Neural progenitor cell (in vitro differentiated cells): ENCODE measurements at regions not wholly inside any gene's neighbourhood (a gene's known extent, or its start where the extent isn't known, plus 50 kb on each side); places are given as distances from the start of the nearest gene placed in this dataset.

Experiments used
- DNase-seq: peaks from one replicate; pipeline ENCODE4 v3.0.0-alpha.2; 2016; ENCODE audit warnings: low spot score
- H2AFZ ChIP-seq: fragments of 200-600 bp; sonication (generic); replicated peaks from 2 replicates; pipeline ENCODE4 v1.6.1; 2016; ENCODE audit warnings: antibody characterized with exemption
- H3F3A ChIP-seq: fragments of 200-600 bp; sonication (generic); 2 replicates; pipeline ENCODE4 v1.6.1; 2016; ENCODE audit warnings: antibody characterized with exemption, low read depth
- H3K27ac ChIP-seq: fragments of 200-600 bp; sonication (generic); 2 replicates; pipeline ENCODE4 v1.5.1; 2016; ENCODE audit warnings: mild to moderate bottlenecking
- H3K27me3 ChIP-seq: fragments of 200-600 bp; sonication (generic); 2 replicates; pipeline ENCODE4 v1.6.1; 2016; ENCODE audit warnings: mild to moderate bottlenecking, moderate library complexity
- H3K36me3 ChIP-seq: fragments of 200-600 bp; sonication (generic); 2 replicates; pipeline ENCODE4 v1.5.1; 2016
- H3K4me1 ChIP-seq: fragments of 200-600 bp; sonication (generic); 2 replicates; pipeline ENCODE4 v1.6.1; 2016; ENCODE audit warnings: mixed run types
- H3K4me2 ChIP-seq: fragments of 200-600 bp; sonication (generic); 2 replicates; pipeline ENCODE4 v1.6.1; 2016
- H3K4me3 ChIP-seq: fragments of 200-600 bp; sonication (generic); 2 replicates; pipeline ENCODE4 v1.5.1; 2016
- H3K79me2 ChIP-seq: fragments of 200-600 bp; sonication (generic); 2 replicates; pipeline ENCODE4 v1.6.1; 2016; ENCODE audit warnings: low read depth
- H3K9ac ChIP-seq: fragments of 200-600 bp; sonication (generic); 2 replicates; pipeline ENCODE4 v1.6.1; 2016
- H3K9me3 ChIP-seq: fragments of 200-600 bp; sonication (generic); 2 replicates; pipeline ENCODE4 v1.5.1; 2016; ENCODE audit warnings: low read depth
- H4K20me1 ChIP-seq: fragments of 200-600 bp; sonication (generic); 2 replicates; pipeline ENCODE4 v1.6.1; 2016; ENCODE audit warnings: low read depth
- H3K27ac Mint-ChIP-seq: 3 replicates; pipeline ENCODE4 v1.8.0; 2021; ENCODE audit warnings: mixed read lengths
- H3K27me3 Mint-ChIP-seq: 2 replicates; pipeline ENCODE4 v1.8.0; 2022; ENCODE audit warnings: low read depth, mild to moderate bottlenecking, inconsistent platforms, moderate library complexity, mixed read lengths; ENCODE audit not compliant: insufficient read depth
- H3K36me3 Mint-ChIP-seq: 3 replicates; pipeline ENCODE4 v1.8.0; 2021; ENCODE audit warnings: mixed read lengths
- H3K4me1 Mint-ChIP-seq: 3 replicates; pipeline ENCODE4 v1.8.0; 2021; ENCODE audit warnings: mixed read lengths
- H3K4me3 Mint-ChIP-seq: 3 replicates; pipeline ENCODE4 v1.8.0; 2021; ENCODE audit warnings: mild to moderate bottlenecking, moderate library complexity, mixed read lengths
- H3K9me3 Mint-ChIP-seq: 3 replicates; pipeline ENCODE4 v1.8.0; 2020; ENCODE audit warnings: mixed read lengths
- CTCF ChIP-seq: fragments of 200-600 bp; sonication (generic); IDR thresholded peaks from 2 replicates; pipeline ENCODE4 v1.5.1; 2017; ENCODE audit warnings: antibody characterized with exemption, mild to moderate bottlenecking
- EZH2 ChIP-seq: fragments of 200-600 bp; sonication (generic); IDR thresholded peaks from 2 replicates; pipeline ENCODE4 v1.6.1; 2017; ENCODE audit warnings: antibody characterized with exemption, mild to moderate bottlenecking, moderate library complexity
- EZH2phosphoT487 ChIP-seq: fragments of 200-600 bp; sonication (generic); IDR thresholded peaks from 2 replicates; pipeline ENCODE4 v1.6.1; 2017; ENCODE audit warnings: antibody characterized with exemption

DNA sequence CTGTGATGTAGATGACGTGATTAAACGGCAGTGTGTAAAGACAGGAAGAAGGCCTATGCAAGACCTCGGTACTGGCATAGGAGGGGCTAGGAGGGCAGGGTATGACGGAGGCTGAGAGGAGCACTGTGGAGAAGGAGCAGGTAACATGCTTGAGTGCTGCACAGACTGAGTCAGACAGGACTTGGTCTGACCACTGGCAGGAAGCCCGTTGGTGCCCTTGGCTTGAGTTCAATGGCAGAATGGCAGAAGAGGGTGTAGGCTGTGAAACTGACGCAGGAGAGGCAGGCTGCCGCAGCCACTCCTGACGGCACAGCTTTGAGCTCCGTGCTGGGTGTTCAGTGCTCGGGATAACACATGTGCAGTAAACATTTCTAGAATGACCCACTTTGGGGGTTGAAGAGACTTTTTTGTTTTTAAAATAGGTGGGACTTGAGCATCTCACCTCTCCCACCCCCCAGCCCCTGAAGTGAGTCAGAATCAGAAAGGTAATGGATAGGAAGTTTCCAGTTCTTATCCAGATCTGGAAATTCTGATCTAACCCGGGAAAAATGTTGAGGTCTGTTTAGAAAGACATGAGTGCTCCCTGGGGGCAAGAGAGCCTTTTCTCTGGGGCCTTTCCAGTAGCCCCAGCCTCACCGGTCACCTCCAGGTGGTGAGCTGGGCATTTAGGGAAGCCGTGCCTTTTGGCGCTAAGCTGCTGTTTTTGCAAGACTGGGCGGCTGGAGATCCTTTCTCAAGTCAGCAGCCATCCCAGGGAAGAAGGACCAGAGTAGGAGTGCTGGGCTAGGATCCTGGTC, 126.4 kb downstream of the RPLP1 start:
- Histone ChIP-seq H3F3A (no peaks in the 10 kb centered on the region), H3K4me3 (no peak overlapping the region), H3K9ac (no peak overlapping the region), H3K36me3 (no peaks in the 10 kb centered on the region), H3K27me3 (no peaks in the 10 kb centered on the region), H3K4me2 (no peak overlapping the region), H4K20me1 (no peaks in the 10 kb centered on the region), H2AFZ (no peak overlapping the region), H3K9me3 (no peaks in the 10 kb centered on the region), H3K4me1 (peaks cover 12% of the 10 kb centered on the region), H3K27ac (no peak overlapping the region), H3K79me2 (no peaks in the 10 kb centered on the region)
- Mint-ChIP-seq H3K36me3 (no peaks in the 10 kb centered on the region), H3K4me1 (peaks cover 44% of the 10 kb centered on the region), H3K27ac (no peak overlapping the region), H3K4me3 (no peak overlapping the region), H3K9me3 (peaks cover 2% of the 10 kb centered on the region), H3K27me3 (peaks cover 8% of the 10 kb centered on the region)
- no peak for DNase-seq
- TF ChIP-seq CTCF = no peak
- no peak for TF ChIP-seq EZH2
- no peak for TF ChIP-seq EZH2phosphoT487

GRCh38 chr15:69579950-69580618, 127.5 kb downstream of the RPLP1 start:
- peaks cover 6% of the 10 kb centered on the region for H3K27me3 Mint-ChIP-seq
- H3K27me3 ChIP-seq = no peaks in the 10 kb centered on the region
- peaks cover 2% of the 10 kb centered on the region for H3K9me3 Mint-ChIP-seq
- H3K36me3 Mint-ChIP-seq = no peaks in the 10 kb centered on the region
- H3K27ac Mint-ChIP-seq = peak overlapping the region; percentile 50
- H3K4me3 ChIP-seq = no peak overlapping the region
- H3K79me2 ChIP-seq = no peaks in the 10 kb centered on the region
- peaks cover 12% of the 10 kb centered on the region for H3K4me1 ChIP-seq
- H3K4me3 Mint-ChIP-seq = peak overlapping the region; percentile 34
- no peaks in the 10 kb centered on the region for H3K9me3 ChIP-seq
- H4K20me1 ChIP-seq = no peaks in the 10 kb centered on the region
- DNase-seq = peak; percentile 23
- H3K9ac ChIP-seq = no peak overlapping the region
- no peak overlapping the region for H2AFZ ChIP-seq
- H3F3A ChIP-seq = no peaks in the 10 kb centered on the region
- no peak overlapping the region for H3K27ac ChIP-seq
- H3K36me3 ChIP-seq = no peaks in the 10 kb centered on the region
- TF ChIP-seq EZH2phosphoT487 (no peak), EZH2 (no peak), CTCF (no peak)
- peaks cover 39% of the 10 kb centered on the region for H3K4me1 Mint-ChIP-seq
- no peak overlapping the region for H3K4me2 ChIP-seq

GRCh38 chr15:69583626-69584025, 131.0 kb downstream of the RPLP1 start:
- H3K4me1 ChIP-seq = peaks cover 12% of the 10 kb centered on the region
- H4K20me1 ChIP-seq = no peaks in the 10 kb centered on the region
- H3K79me2 ChIP-seq = no peaks in the 10 kb centered on the region
- TF ChIP-seq CTCF = no peak
- Mint-ChIP-seq H3K4me3 (no peak overlapping the region), H3K27ac (no peak overlapping the region), H3K27me3 (peaks cover 6% of the 10 kb centered on the region), H3K4me1 (peaks cover 27% of the 10 kb centered on the region), H3K36me3 (no peaks in the 10 kb centered on the region), H3K9me3 (peaks cover 2% of the 10 kb centered on the region)
- no peak overlapping the region for H3K4me3 ChIP-seq
- H3K36me3 ChIP-seq = no peaks in the 10 kb centered on the region
- no peaks in the 10 kb centered on the region for H3F3A ChIP-seq
- no peak overlapping the region for H3K27ac ChIP-seq
- H3K9ac ChIP-seq = no peak overlapping the region
- H3K27me3 ChIP-seq = no peaks in the 10 kb centered on the region
- no peak overlapping the region for H3K4me2 ChIP-seq
- H2AFZ ChIP-seq = no peak overlapping the region
- DNase-seq = no peak
- H3K9me3 ChIP-seq = no peaks in the 10 kb centered on the region
